ENCODE measurements at regions not wholly inside any gene's neighbourhood (a gene's known extent, or its start where the extent isn't known, plus 50 kb on each side); places are given as distances from the start of the nearest gene placed in this dataset.

DNA sequence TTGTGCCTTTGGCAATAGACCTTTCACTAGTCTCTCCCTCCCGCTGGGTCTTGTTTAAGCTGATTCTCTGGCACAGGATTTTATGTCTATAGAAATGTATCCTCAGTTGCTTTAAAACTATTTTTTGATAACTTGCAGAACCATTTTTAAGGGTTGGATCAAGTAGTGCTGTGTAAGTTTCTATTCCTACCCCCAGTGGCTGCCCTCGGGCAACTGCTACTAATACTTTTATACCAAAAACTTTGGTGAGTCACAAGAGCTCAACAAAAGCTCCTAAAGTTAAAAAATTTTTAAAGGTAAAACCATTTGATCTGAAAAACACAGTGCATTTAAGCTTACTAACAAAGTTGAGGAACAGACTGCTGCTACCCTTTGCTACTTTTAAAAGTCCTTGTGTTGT is 1460.6 kb upstream of the PCDH7 start:
- TF ChIP-seq, protein P1, sequence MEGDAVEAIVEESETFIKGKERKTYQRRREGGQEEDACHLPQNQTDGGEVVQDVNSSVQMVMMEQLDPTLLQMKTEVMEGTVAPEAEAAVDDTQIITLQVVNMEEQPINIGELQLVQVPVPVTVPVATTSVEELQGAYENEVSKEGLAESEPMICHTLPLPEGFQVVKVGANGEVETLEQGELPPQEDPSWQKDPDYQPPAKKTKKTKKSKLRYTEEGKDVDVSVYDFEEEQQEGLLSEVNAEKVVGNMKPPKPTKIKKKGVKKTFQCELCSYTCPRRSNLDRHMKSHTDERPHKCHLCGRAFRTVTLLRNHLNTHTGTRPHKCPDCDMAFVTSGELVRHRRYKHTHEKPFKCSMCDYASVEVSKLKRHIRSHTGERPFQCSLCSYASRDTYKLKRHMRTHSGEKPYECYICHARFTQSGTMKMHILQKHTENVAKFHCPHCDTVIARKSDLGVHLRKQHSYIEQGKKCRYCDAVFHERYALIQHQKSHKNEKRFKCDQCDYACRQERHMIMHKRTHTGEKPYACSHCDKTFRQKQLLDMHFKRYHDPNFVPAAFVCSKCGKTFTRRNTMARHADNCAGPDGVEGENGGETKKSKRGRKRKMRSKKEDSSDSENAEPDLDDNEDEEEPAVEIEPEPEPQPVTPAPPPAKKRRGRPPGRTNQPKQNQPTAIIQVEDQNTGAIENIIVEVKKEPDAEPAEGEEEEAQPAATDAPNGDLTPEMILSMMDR (IDR thresholded peaks at IDR 0.05), result no peak
- no peak for TF ChIP-seq POLR2A (IDR thresholded peaks at IDR 0.05)
